Fibroblast of pulmonary artery (primary cell): ENCODE measurements at regions not wholly inside any gene's neighbourhood (a gene's known extent, or its start where the extent isn't known, plus 50 kb on each side); places are given as distances from the start of the nearest gene placed in this dataset.

Experiments
- DNase-seq: peaks from one replicate; pipeline ENCODE4 v3.0.0-alpha.2; 2010; ENCODE audit warnings: low read depth
- H3K4me3 ChIP-seq: replicated peaks from 2 replicates; pipeline ENCODE4 v1.5.1; 2011; ENCODE audit warnings: low read depth, mild to moderate bottlenecking, control low read depth, low read length, moderate library complexity
- CTCF ChIP-seq: IDR thresholded peaks from 2 replicates; pipeline ENCODE4 v1.5.1; 2011; ENCODE audit warnings: mild to moderate bottlenecking, control low read depth, low read length, inconsistent platforms; ENCODE audit errors: missing control alignments

DNA sequence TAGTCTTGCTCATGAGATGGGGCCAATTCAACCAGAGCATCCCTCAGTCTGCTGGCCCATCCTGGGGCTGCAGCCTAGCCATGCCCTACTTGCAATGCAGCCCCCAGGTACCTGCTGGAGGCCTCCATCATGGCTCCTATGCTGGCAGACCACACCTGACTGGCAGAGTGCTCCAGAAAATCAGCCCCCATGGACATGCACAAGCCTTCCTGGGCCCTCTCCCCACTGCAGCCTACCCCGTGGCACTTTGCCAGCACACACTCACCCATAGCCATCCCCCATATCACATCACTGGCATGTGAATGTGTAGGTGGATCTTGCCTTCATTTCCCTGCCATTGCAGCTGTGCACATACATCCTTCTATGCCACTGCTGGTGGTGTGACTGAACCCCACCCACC, 381.8 kb downstream of the UBE2NL start:
- TF ChIP-seq CTCF: no peak
- no peak overlapping the region for H3K4me3 ChIP-seq
- no peak for DNase-seq

DNA sequence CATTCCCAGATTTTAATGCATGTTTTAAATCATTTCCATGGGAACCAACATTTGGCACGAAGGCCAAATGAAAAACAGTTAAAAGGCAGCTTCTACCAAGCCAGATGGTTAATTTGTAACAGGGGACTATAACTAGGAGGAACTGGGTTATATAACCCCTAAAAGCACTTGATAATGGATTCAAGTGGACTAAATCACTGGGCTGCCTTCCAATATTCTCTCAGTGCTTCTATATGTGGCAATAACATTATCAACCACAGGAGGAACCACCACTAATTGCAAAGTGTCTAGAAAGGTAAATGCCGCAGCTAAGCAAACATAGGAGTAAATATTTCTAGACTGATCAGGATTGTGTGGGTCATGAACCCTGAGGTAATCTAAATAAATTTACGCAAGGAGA, 391.5 kb downstream of the UBE2NL start:
- DNase-seq: no peak
- TF ChIP-seq CTCF: no peak
- no peak overlapping the region for H3K4me3 ChIP-seq

- no peak for DNase-seq
- no peak for TF ChIP-seq CTCF
- H3K4me3 ChIP-seq: no peak overlapping the region
These were observed 392.0 kb downstream of the UBE2NL start for GRCh38 chrX:144275843-144276242.

DNA sequence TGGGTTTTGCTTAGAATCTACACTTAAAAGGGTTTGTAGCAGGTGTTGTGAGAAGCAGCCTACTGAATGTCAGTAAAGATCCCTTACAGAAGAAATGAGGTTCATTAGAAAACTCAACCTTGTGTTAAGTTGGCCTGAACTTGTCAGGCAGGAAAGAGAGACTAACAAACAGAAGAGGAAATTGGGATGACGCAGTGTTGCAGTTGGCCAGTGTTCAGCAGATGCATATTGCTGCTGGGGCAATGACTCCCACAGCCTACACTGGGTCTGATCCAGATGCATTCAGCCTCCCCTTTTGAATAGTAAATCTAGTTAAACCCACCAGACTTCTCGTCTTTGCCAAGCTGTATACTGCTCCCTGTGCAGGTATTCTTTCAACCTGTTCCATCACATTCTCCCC, 409.4 kb downstream of the UBE2NL start:
- TF ChIP-seq CTCF: no peak
- DNase-seq: no peak
- no peak overlapping the region for H3K4me3 ChIP-seq

DNA sequence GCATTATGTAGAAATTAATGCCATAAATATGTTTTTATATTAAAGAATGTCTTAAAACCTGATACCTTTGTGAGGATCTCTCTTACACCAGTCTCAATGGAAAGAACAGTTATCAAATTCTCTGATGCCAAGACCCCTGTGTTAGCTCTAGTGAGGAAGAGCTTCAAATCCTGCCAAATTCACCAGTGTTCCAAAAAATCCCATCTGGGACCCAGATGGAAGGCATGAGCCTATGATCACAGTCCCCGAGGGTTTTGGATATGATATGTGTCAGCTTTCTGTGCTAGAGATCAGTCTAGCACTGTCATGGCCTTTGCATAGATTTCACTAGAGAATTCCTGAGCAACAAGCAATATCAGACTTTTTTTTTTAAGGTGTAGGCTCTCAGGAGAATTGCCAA, 412.1 kb downstream of the UBE2NL start:
- TF ChIP-seq CTCF: no peak
- no peak for DNase-seq
- H3K4me3 ChIP-seq: no peak overlapping the region

DNA sequence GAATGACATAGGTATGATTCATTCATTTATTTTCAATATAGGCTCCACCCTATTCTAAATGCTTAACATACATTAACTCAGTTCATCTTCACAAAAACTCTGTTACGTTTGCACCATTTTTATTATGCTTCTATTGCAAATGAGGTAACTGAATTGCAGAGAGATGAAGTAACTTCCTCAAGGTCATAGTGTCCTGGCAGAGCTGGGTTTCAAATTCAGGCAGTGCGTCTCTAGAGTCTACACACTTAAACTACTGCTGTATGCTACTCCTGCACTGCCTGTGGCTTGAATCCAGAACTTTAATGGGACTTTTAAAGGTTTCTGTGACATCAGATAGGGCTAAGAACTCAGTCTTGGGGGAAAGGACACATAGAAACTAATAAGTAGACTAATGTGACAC, 413.4 kb downstream of the UBE2NL start:
- H3K4me3 ChIP-seq: no peak overlapping the region
- no peak for TF ChIP-seq CTCF
- DNase-seq: no peak

DNA sequence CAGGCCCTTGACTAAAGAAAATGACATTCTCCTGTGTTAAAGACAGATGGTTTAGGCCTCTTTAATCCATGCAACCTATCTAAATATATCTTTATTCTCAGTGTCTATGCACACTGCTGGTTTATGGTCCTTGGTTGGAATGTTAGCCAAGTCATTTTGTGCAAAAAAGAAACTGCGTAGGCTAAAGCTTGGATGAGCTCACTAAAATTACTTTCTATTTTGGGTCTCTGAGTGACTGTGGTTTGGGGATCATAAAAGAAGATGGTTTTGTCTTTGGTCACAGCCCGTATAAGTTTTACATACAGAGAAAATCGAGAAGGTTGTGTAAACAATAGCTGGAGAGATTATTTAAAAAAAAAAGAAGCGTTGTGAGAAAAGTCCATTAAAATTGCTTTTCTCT, 443.6 kb downstream of the UBE2NL start:
- no peak for DNase-seq
- H3K4me3 ChIP-seq: no peak overlapping the region
- no peak for TF ChIP-seq CTCF
